Activated CD8-positive, alpha-beta T cell treated with anti-CD3 and anti-CD28 coated beads for 36 hours (primary cell): ENCODE measurements at regions not wholly inside any gene's neighbourhood (a gene's known extent, or its start where the extent isn't known, plus 50 kb on each side); places are given as distances from the start of the nearest gene placed in this dataset.

Experiments
- ATAC-seq: fragments of 200-7000 bp; cut with Tn5 transposase; one replicate; pipeline ENCODE4 v1.10.0; 2021; ENCODE audit warnings: mild to moderate bottlenecking, moderate library complexity
- CTCF ChIA-PET: fragments of 350-600 bp; sonication (Branson Sonifier 250); formaldehyde crosslinking; loops from one replicate; lab custom pipeline; 2021; ENCODE audit warnings: antibody characterized with exemption; lab: Charles Lee
- POLR2A ChIA-PET: fragments of 350-600 bp; sonication (Branson Sonifier 250); formaldehyde crosslinking; loops from one replicate; lab custom pipeline; 2021; ENCODE audit warnings: antibody characterized with exemption; lab: Charles Lee
- DNase-seq: peaks from one replicate; pipeline ENCODE4 v3.0.0-alpha.2; 2020
- H3K27ac Mint-ChIP-seq: one replicate; pipeline ENCODE4 v1.8.0; 2021; ENCODE audit warnings: mild to moderate bottlenecking, mixed read lengths
- H3K27me3 Mint-ChIP-seq: one replicate; pipeline ENCODE4 v1.8.0; 2021; ENCODE audit warnings: mixed read lengths
- H3K36me3 Mint-ChIP-seq: one replicate; pipeline ENCODE4 v1.8.0; 2021; ENCODE audit warnings: low read depth, mixed read lengths
- H3K4me1 Mint-ChIP-seq: one replicate; pipeline ENCODE4 v1.8.0; 2021; ENCODE audit warnings: low read depth, mixed read lengths
- H3K4me3 Mint-ChIP-seq: one replicate; pipeline ENCODE4 v1.8.0; 2021; ENCODE audit warnings: mild to moderate bottlenecking, moderate library complexity, mixed read lengths
- H3K9me3 Mint-ChIP-seq: one replicate; pipeline ENCODE4 v1.8.0; 2021; ENCODE audit warnings: mixed read lengths
- CTCF ChIP-seq: fragments of 200-600 bp; IDR thresholded peaks from one replicate; pipeline ENCODE4 v1.8.0; 2022; ENCODE audit warnings: antibody characterized with exemption, mild to moderate bottlenecking
- intact Hi-C: fragments of 100-400 bp; cut with micrococcal nuclease; formaldehyde crosslinking; loops from one replicate; pipeline ENCODE4 v1.10.0; 2022

- Mint-ChIP-seq H3K4me3 (no peak overlapping the region), H3K27ac (no peak overlapping the region), H3K36me3 (no peaks in the 10 kb centered on the region), H3K27me3 (no peaks in the 10 kb centered on the region), H3K9me3 (peaks cover 4% of the 10 kb centered on the region), H3K4me1 (no peaks in the 10 kb centered on the region)
- ChIA-PET CTCF (no interaction called here), POLR2A (no interaction called here)
- no peak for TF ChIP-seq CTCF
- no peak for ATAC-seq
- no peak for DNase-seq
- intact Hi-C loops, result no loop called here
Observed at GRCh38 chr6:147944122-147944521, 398.5 kb upstream of the SASH1 start.

GRCh38 chr6:147947521-147947920, 395.1 kb upstream of the SASH1 start:
- H3K4me3 Mint-ChIP-seq, result no peak overlapping the region

GRCh38 chr6:147949981-147950622, 392.5 kb upstream of the SASH1 start:
- no peak for TF ChIP-seq CTCF
- intact Hi-C loops, result no loop called here
- Mint-ChIP-seq H3K4me1 (no peaks in the 10 kb centered on the region), H3K9me3 (no peaks in the 10 kb centered on the region), H3K27ac (no peak overlapping the region), H3K4me3 (no peak overlapping the region), H3K27me3 (no peaks in the 10 kb centered on the region), H3K36me3 (no peaks in the 10 kb centered on the region)
- ChIA-PET POLR2A (no interaction called here), CTCF (no interaction called here)
- ATAC-seq (no peak), DNase-seq (no peak)

More at GRCh38 chr6:147947521-147947920, 395.1 kb upstream of the SASH1 start:
- ATAC-seq (no peak), DNase-seq (no peak)
- H3K27me3 Mint-ChIP-seq, result no peaks in the 10 kb centered on the region
- no peaks in the 10 kb centered on the region for H3K36me3 Mint-ChIP-seq
- H3K27ac Mint-ChIP-seq, result no peak overlapping the region
- no peaks in the 10 kb centered on the region for H3K4me1 Mint-ChIP-seq
- peaks cover 4% of the 10 kb centered on the region for H3K9me3 Mint-ChIP-seq
- intact Hi-C loops, result no loop called here
- ChIA-PET CTCF (no interaction called here), POLR2A (no interaction called here)
- no peak for TF ChIP-seq CTCF

- H3K27ac Mint-ChIP-seq, result no peak overlapping the region
- no peaks in the 10 kb centered on the region for H3K9me3 Mint-ChIP-seq
- intact Hi-C loops, result no loop called here
- ChIA-PET CTCF (no interaction called here), POLR2A (no interaction called here)
- no peak for TF ChIP-seq CTCF
- DNase-seq (no peak), ATAC-seq (no peak)
- no peak overlapping the region for H3K4me3 Mint-ChIP-seq
- H3K36me3 Mint-ChIP-seq, result no peaks in the 10 kb centered on the region
- H3K4me1 Mint-ChIP-seq, result no peaks in the 10 kb centered on the region
- no peaks in the 10 kb centered on the region for H3K27me3 Mint-ChIP-seq
Observed at GRCh38 chr6:147950623-147950987, 392.0 kb upstream of the SASH1 start.

GRCh38 chr6:147951726-147952125, 390.9 kb upstream of the SASH1 start:
- ATAC-seq, result no peak
- POLR2A ChIA-PET, result no interaction called here
- Mint-ChIP-seq H3K4me1 (no peaks in the 10 kb centered on the region), H3K9me3 (no peaks in the 10 kb centered on the region), H3K36me3 (no peaks in the 10 kb centered on the region), H3K4me3 (no peak overlapping the region), H3K27ac (no peak overlapping the region), H3K27me3 (no peaks in the 10 kb centered on the region)
- intact Hi-C loops, result no loop called here
- CTCF ChIA-PET, result no interaction called here
- DNase-seq, result no peak
- no peak for TF ChIP-seq CTCF
